22Rv1 (cell line): ENCODE measurements at regions not wholly inside any gene's neighbourhood (a gene's known extent, or its start where the extent isn't known, plus 50 kb on each side); places are given as distances from the start of the nearest gene placed in this dataset.

Experiments
- H3K27ac ChIP-seq: fragments of 450-650 bp; 2 replicates; pipeline ENCODE4 v1.5.1; 2017
- CTCF ChIP-seq: fragments of 450-650 bp; IDR thresholded peaks from 2 replicates; pipeline ENCODE4 v1.5.1; 2017; ENCODE audit warnings: mild to moderate bottlenecking
- ZFX ChIP-seq: fragments of 450-650 bp; IDR thresholded peaks from 2 replicates; pipeline ENCODE4 v1.6.1; 2017; ENCODE audit warnings: antibody characterized with exemption, borderline replicate concordance

GRCh38 chr13:88945793-88946192, 1274.6 kb downstream of the SLITRK5 start:
- TF ChIP-seq ZFX = no peak
- H3K27ac ChIP-seq = no peak overlapping the region

GRCh38 chr13:88948501-88948900, 1277.3 kb downstream of the SLITRK5 start:
- H3K27ac ChIP-seq = peak overlapping the region; percentile 70
- no peak for TF ChIP-seq ZFX
- TF ChIP-seq CTCF = no peak

- H3K27ac ChIP-seq = no peak overlapping the region
- no peak for TF ChIP-seq CTCF
- no peak for TF ChIP-seq ZFX
These were observed 1287.7 kb downstream of the SLITRK5 start for GRCh38 chr13:88958821-88959220.

- TF ChIP-seq ZFX (no peak), CTCF (no peak)
- no peak overlapping the region for H3K27ac ChIP-seq
These were observed 1305.3 kb downstream of the SLITRK5 start for GRCh38 chr13:88976466-88976865.

GRCh38 chr13:88978607-88979006, 1307.4 kb downstream of the SLITRK5 start:
- no peak overlapping the region for H3K27ac ChIP-seq
- TF ChIP-seq CTCF (no peak), ZFX (no peak)

- TF ChIP-seq ZFX = no peak
- TF ChIP-seq CTCF = peak; percentile 40
- no peak overlapping the region for H3K27ac ChIP-seq
These were observed 1308.4 kb downstream of the SLITRK5 start for GRCh38 chr13:88979465-88980175.

- TF ChIP-seq ZFX (no peak), CTCF (no peak)
- H3K27ac ChIP-seq = no peak overlapping the region
These were observed 1332.5 kb downstream of the SLITRK5 start for GRCh38 chr13:89003656-89004055.

- TF ChIP-seq ZFX (no peak), CTCF (no peak)
- H3K27ac ChIP-seq = no peak overlapping the region
These were observed 1340.4 kb downstream of the SLITRK5 start for GRCh38 chr13:89011615-89012014.
